GM12874 (cell line): ENCODE measurements at regions not wholly inside any gene's neighbourhood (a gene's known extent, or its start where the extent isn't known, plus 50 kb on each side); places are given as distances from the start of the nearest gene placed in this dataset.

ENCODE experiments used
- CTCF ChIP-seq: IDR thresholded peaks from 2 replicates; pipeline ENCODE4 v1.5.1; 2011; ENCODE audit warnings: low read depth, mild to moderate bottlenecking, control low read depth, low read length, moderate library complexity; ENCODE audit not compliant: insufficient read depth

- no peak for TF ChIP-seq CTCF
Measured at GRCh38 chr2:52107124-52107523, 1075.2 kb upstream of the NRXN1 start.

GRCh38 chr2:52097071-52097470, 1065.1 kb upstream of the NRXN1 start:
- no peak for TF ChIP-seq CTCF

- no peak for TF ChIP-seq CTCF
Measured at GRCh38 chr2:52084759-52085158, 1052.8 kb upstream of the NRXN1 start.

GRCh38 chr2:52083214-52083613, 1051.3 kb upstream of the NRXN1 start:
- TF ChIP-seq CTCF: no peak

- TF ChIP-seq CTCF: no peak
Measured at GRCh38 chr2:52082646-52083045, 1050.7 kb upstream of the NRXN1 start.

GRCh38 chr2:52079602-52080001, 1047.7 kb upstream of the NRXN1 start:
- no peak for TF ChIP-seq CTCF

- TF ChIP-seq CTCF: no peak
Measured at GRCh38 chr2:52077159-52077558, 1045.2 kb upstream of the NRXN1 start.
